OCI-LY3 (cell line): ENCODE measurements at regions not wholly inside any gene's neighbourhood (a gene's known extent, or its start where the extent isn't known, plus 50 kb on each side); places are given as distances from the start of the nearest gene placed in this dataset.

Experiments used
- H2AFZ ChIP-seq: fragments of 200-600, 300-600 bp; shearing (Covaris generic); 2 replicates; pipeline ENCODE4 v1.6.0; 2014; ENCODE audit warnings: antibody characterized with exemption, low read depth, low read length
- H3K27ac ChIP-seq: fragments of 200-600, 300-600 bp; sonication (generic); 2 replicates; pipeline ENCODE4 v1.5.1; 2014; ENCODE audit warnings: mild to moderate bottlenecking, low read length, moderate library complexity, mixed read lengths
- H3K27me3 ChIP-seq: fragments of 200-600, 300-600 bp; sonication (generic); 2 replicates; pipeline ENCODE4 v1.6.1; 2014; ENCODE audit warnings: low read depth, low read length, mixed read lengths
- H3K36me3 ChIP-seq: fragments of 200-600, 300-600 bp; sonication (generic); replicated peaks from 2 replicates; pipeline ENCODE3; 2014; ENCODE audit warnings: low read depth, low read length, mixed read lengths
- H3K4me1 ChIP-seq: fragments of 300-600, 200-600 bp; sonication (generic); 2 replicates; pipeline ENCODE4 v1.6.1; 2014; ENCODE audit warnings: low read length, mixed read lengths
- H3K4me2 ChIP-seq: fragments of 200-600, 300-600 bp; sonication (generic); 2 replicates; pipeline ENCODE4 v1.6.1; 2014; ENCODE audit warnings: low read length, mixed read lengths
- H3K4me3 ChIP-seq: fragments of 300-600, 200-600 bp; sonication (generic); 2 replicates; pipeline ENCODE4 v1.5.1; 2014; ENCODE audit warnings: antibody characterized with exemption, mild to moderate bottlenecking, low read length, moderate library complexity
- H3K79me2 ChIP-seq: fragments of 300-600, 200-600 bp; shearing (Covaris generic); 2 replicates; pipeline ENCODE4 v1.6.1; 2014; ENCODE audit warnings: mild to moderate bottlenecking, low read length, mixed read lengths
- H3K9ac ChIP-seq: fragments of 300-600, 200-600 bp; shearing (Covaris generic); 2 replicates; pipeline ENCODE4 v1.6.0; 2014; ENCODE audit warnings: mild to moderate bottlenecking, low read length, moderate library complexity
- H3K9me3 ChIP-seq: fragments of 200-600, 300-600 bp; shearing (Covaris generic); 2 replicates; pipeline ENCODE4 v1.6.1; 2014; ENCODE audit warnings: low read length, mixed read lengths; ENCODE audit not compliant: insufficient read depth
- H4K20me1 ChIP-seq: fragments of 200-600, 300-600 bp; sonication (generic); 2 replicates; pipeline ENCODE4 v1.6.1; 2016; ENCODE audit warnings: low read length, mixed read lengths; ENCODE audit not compliant: insufficient read depth
- EZH2phosphoT487 ChIP-seq: fragments of 200-600 bp; shearing (Covaris generic); IDR thresholded peaks from 2 replicates; pipeline ENCODE4 v1.6.1; 2018; ENCODE audit warnings: antibody characterized with exemption, mixed run types, low read depth
- TF ChIP-seq, protein P1 (sequence below): fragments of 200-600, 300-600 bp; sonication (generic); IDR thresholded peaks from 2 replicates; pipeline ENCODE4 v1.5.1; 2014; ENCODE audit warnings: antibody characterized with exemption, low read length, low read depth

DNA sequence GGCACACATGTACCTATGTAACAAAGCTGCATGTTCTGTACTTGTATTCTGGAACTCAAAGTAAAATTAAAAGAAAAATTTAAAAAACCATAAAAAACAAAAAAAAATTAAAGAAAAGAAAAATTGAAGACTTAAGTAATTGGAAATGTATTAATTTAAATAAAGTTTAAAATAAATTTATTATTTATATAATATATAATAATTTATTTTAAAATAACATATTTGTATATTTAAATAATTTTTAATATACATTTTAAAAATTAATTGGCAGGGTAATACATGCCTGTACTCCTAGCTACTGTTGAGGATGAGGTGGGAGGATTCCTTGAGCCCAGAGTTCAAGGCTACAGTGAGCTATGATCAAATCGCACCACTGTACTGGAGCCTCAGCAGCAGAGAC is 1830.6 kb upstream of the CELF4 start:
- no peak overlapping the region for H3K4me3 ChIP-seq

DNA sequence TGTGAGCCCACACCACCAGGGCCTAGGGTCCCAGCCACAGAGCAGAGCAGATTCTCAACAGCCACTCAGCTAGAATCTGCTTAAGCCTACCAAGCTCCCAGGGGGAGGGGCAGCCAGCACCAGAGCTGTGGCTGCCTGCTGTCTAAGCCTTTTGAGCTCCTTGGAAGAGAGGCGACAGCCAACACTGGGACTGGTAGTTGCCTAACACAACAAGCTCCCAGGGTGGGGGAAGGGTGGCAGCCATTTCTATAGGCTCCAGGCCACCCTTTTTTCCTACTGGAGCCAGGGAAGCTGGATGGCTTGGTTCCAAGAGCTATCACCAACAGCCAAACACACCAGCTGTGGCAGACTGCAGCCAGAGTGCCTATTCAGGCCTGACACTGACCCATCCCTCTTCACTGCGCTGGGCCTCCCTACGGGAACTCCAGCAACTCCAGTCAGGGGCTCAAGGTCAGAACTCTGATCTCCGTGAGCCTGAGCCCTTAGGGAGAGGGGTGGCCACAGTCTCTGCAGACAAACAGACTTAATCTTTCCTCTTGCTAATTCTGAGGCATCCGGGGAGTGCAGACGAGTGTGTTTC is 1824.3 kb upstream of the CELF4 start:
- H3K27me3 ChIP-seq, result no peaks in the 10 kb centered on the region
- no peak overlapping the region for H3K4me2 ChIP-seq
- no peaks in the 10 kb centered on the region for H3K9me3 ChIP-seq
- H3K79me2 ChIP-seq, result no peaks in the 10 kb centered on the region
- TF ChIP-seq, protein P1, sequence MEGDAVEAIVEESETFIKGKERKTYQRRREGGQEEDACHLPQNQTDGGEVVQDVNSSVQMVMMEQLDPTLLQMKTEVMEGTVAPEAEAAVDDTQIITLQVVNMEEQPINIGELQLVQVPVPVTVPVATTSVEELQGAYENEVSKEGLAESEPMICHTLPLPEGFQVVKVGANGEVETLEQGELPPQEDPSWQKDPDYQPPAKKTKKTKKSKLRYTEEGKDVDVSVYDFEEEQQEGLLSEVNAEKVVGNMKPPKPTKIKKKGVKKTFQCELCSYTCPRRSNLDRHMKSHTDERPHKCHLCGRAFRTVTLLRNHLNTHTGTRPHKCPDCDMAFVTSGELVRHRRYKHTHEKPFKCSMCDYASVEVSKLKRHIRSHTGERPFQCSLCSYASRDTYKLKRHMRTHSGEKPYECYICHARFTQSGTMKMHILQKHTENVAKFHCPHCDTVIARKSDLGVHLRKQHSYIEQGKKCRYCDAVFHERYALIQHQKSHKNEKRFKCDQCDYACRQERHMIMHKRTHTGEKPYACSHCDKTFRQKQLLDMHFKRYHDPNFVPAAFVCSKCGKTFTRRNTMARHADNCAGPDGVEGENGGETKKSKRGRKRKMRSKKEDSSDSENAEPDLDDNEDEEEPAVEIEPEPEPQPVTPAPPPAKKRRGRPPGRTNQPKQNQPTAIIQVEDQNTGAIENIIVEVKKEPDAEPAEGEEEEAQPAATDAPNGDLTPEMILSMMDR, result no peak
- TF ChIP-seq EZH2phosphoT487, result no peak
- H3K9ac ChIP-seq, result no peak overlapping the region
- H3K4me3 ChIP-seq, result no peak overlapping the region
- no peak overlapping the region for H2AFZ ChIP-seq
- H4K20me1 ChIP-seq, result no peaks in the 10 kb centered on the region
- H3K4me1 ChIP-seq, result no peaks in the 10 kb centered on the region
- H3K27ac ChIP-seq, result no peak overlapping the region
- no peaks in the 10 kb centered on the region for H3K36me3 ChIP-seq

More for the DNA sequence above, 1830.6 kb upstream of the CELF4 start:
- Histone ChIP-seq H2AFZ (no peak overlapping the region), H3K27ac (no peak overlapping the region), H4K20me1 (no peaks in the 10 kb centered on the region), H3K9ac (no peak overlapping the region), H3K36me3 (no peaks in the 10 kb centered on the region), H3K79me2 (no peaks in the 10 kb centered on the region), H3K4me2 (no peak overlapping the region), H3K9me3 (no peaks in the 10 kb centered on the region), H3K4me1 (no peaks in the 10 kb centered on the region), H3K27me3 (no peaks in the 10 kb centered on the region)
- no peak for TF ChIP-seq EZH2phosphoT487
- TF ChIP-seq, protein P1, result no peak

DNA sequence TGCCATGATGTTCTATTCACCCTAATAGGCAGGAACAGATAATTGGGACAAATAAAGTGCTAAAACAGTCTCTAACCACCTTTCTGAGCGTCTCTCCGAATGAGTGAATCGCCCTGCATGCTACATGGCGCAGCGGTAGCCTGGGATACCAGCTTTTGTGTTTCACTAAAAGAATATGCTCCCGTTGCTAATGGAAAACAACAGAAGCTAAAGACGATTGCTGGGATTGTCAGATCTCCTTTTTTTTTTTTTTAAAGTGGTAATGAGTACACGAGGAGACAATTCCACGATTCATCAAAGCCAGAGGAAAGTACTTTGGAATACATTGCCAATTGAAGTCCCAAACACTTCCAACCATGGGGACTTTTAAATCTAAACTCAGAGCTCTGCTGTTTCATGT is 1815.3 kb upstream of the CELF4 start:
- H3K36me3 ChIP-seq, result no peaks in the 10 kb centered on the region
- H3K27me3 ChIP-seq, result no peaks in the 10 kb centered on the region
- H3K4me1 ChIP-seq, result peaks cover 5% of the 10 kb centered on the region; the same call in 1 of the 2 replicates
- no peaks in the 10 kb centered on the region for H4K20me1 ChIP-seq
- H3K27ac ChIP-seq, result no peak overlapping the region
- H3K9me3 ChIP-seq, result no peaks in the 10 kb centered on the region
- no peak overlapping the region for H2AFZ ChIP-seq
- H3K4me2 ChIP-seq, result no peak overlapping the region
- no peak for TF ChIP-seq EZH2phosphoT487
- TF ChIP-seq, protein P1, result no peak
- no peaks in the 10 kb centered on the region for H3K79me2 ChIP-seq
- H3K9ac ChIP-seq, result no peak overlapping the region
- no peak overlapping the region for H3K4me3 ChIP-seq

DNA sequence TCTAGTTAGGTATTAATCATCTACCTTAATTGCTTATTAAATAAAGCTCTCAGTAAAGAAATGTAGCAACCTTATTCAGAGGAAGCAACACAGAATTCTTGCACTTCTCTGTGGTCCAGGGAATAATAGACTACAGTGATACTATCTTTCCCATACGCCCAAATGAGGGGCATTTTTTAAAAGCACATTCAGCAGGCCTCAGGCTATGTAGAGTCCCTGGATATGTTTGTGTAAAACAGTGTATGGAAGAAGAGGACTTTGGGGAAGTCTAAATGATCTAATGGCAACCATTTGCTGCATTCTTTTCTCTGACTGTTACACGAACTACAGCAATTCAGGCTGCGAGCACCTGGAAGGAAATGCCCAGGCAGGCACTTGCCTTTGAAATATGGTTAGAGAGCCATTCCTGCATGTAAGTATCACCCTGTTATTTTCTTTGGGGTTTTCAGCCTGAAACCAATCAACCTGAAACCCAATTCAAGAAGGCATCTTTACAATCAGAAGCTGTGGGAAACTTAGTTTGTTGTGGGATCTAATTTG is 1814.7 kb upstream of the CELF4 start:
- Histone ChIP-seq H4K20me1 (no peaks in the 10 kb centered on the region), H3K27me3 (no peaks in the 10 kb centered on the region), H3K4me3 (no peak overlapping the region), H3K27ac (no peak overlapping the region), H3K36me3 (no peaks in the 10 kb centered on the region), H3K9ac (no peak overlapping the region), H3K4me1 (peaks cover 5% of the 10 kb centered on the region; the same call in 1 of the 2 replicates), H3K4me2 (no peak overlapping the region), H2AFZ (no peak overlapping the region), H3K79me2 (no peaks in the 10 kb centered on the region), H3K9me3 (no peaks in the 10 kb centered on the region)
- no peak for TF ChIP-seq EZH2phosphoT487
- TF ChIP-seq, protein P1, result no peak
